Activated naive CD8-positive, alpha-beta T cell (primary cell): ENCODE measurements at regions not wholly inside any gene's neighbourhood (a gene's known extent, or its start where the extent isn't known, plus 50 kb on each side); places are given as distances from the start of the nearest gene placed in this dataset.
"Not testable (repeated sequence)": the region's sequence is repeated elsewhere in the genome, so short reads cannot be mapped to it uniquely, and the experiment has no call there.

ENCODE experiments used
- H3K27ac Mint-ChIP-seq: one replicate; pipeline ENCODE4 v1.8.0; 2021; ENCODE audit warnings: mixed read lengths
- H3K27me3 Mint-ChIP-seq: one replicate; pipeline ENCODE4 v1.8.0; 2021; ENCODE audit warnings: mixed read lengths
- H3K36me3 Mint-ChIP-seq: one replicate; pipeline ENCODE4 v1.8.0; 2021; ENCODE audit warnings: mixed read lengths
- H3K4me1 Mint-ChIP-seq: one replicate; pipeline ENCODE4 v1.8.0; 2021; ENCODE audit warnings: low read depth, mixed read lengths
- H3K4me3 Mint-ChIP-seq: one replicate; pipeline ENCODE4 v1.8.0; 2021; ENCODE audit warnings: mild to moderate bottlenecking, mixed read lengths
- H3K9me3 Mint-ChIP-seq: one replicate; pipeline ENCODE4 v1.8.0; 2021; ENCODE audit warnings: low read depth, mixed read lengths

- Mint-ChIP-seq H3K9me3 (no peaks in the 10 kb centered on the region), H3K36me3 (no peaks in the 10 kb centered on the region), H3K4me3 (no peak overlapping the region), H3K4me1 (no peaks in the 10 kb centered on the region), H3K27me3 (peaks cover 12% of the 10 kb centered on the region), H3K27ac (no peak overlapping the region)
These were observed 119.6 kb downstream of the TFAP2C start for GRCh38 chr20:56748476-56749377.

- Mint-ChIP-seq H3K4me1 (no peaks in the 10 kb centered on the region), H3K27ac (no peak overlapping the region)
These were observed 121.3 kb downstream of the TFAP2C start for GRCh38 chr20:56750430-56750829.

GRCh38 chr20:56752274-56752673, 123.2 kb downstream of the TFAP2C start:
- H3K27me3 Mint-ChIP-seq: peaks cover 12% of the 10 kb centered on the region
- H3K4me3 Mint-ChIP-seq: no peak overlapping the region
- no peaks in the 10 kb centered on the region for H3K4me1 Mint-ChIP-seq
- H3K9me3 Mint-ChIP-seq: no peaks in the 10 kb centered on the region
- no peaks in the 10 kb centered on the region for H3K36me3 Mint-ChIP-seq
- no peak overlapping the region for H3K27ac Mint-ChIP-seq

More at GRCh38 chr20:56750430-56750829, 121.3 kb downstream of the TFAP2C start:
- no peaks in the 10 kb centered on the region for H3K36me3 Mint-ChIP-seq
- H3K27me3 Mint-ChIP-seq: peaks cover 12% of the 10 kb centered on the region
- no peaks in the 10 kb centered on the region for H3K9me3 Mint-ChIP-seq
- no peak overlapping the region for H3K4me3 Mint-ChIP-seq

GRCh38 chr20:56755201-56755600, 126.1 kb downstream of the TFAP2C start:
- no peak overlapping the region for H3K27ac Mint-ChIP-seq
- H3K9me3 Mint-ChIP-seq: no peaks in the 10 kb centered on the region
- peaks cover 2% of the 10 kb centered on the region for H3K27me3 Mint-ChIP-seq
- no peaks in the 10 kb centered on the region for H3K36me3 Mint-ChIP-seq
- no peaks in the 10 kb centered on the region for H3K4me1 Mint-ChIP-seq
- no peak overlapping the region for H3K4me3 Mint-ChIP-seq

GRCh38 chr20:56756658-56757057, 127.6 kb downstream of the TFAP2C start:
- not testable (repeated sequence) for H3K4me3 Mint-ChIP-seq, H3K9me3 Mint-ChIP-seq, H3K27ac Mint-ChIP-seq, H3K36me3 Mint-ChIP-seq, H3K27me3 Mint-ChIP-seq, H3K4me1 Mint-ChIP-seq

GRCh38 chr20:56758706-56759105, 129.6 kb downstream of the TFAP2C start:
- no peak overlapping the region for H3K27ac Mint-ChIP-seq
- H3K4me1 Mint-ChIP-seq: no peaks in the 10 kb centered on the region
- H3K9me3 Mint-ChIP-seq: no peaks in the 10 kb centered on the region
- no peaks in the 10 kb centered on the region for H3K36me3 Mint-ChIP-seq
- no peaks in the 10 kb centered on the region for H3K27me3 Mint-ChIP-seq
- no peak overlapping the region for H3K4me3 Mint-ChIP-seq

GRCh38 chr20:56759741-56760278, 130.7 kb downstream of the TFAP2C start:
- Mint-ChIP-seq H3K27ac (no peak overlapping the region), H3K4me1 (no peaks in the 10 kb centered on the region), H3K4me3 (no peak overlapping the region), H3K36me3 (no peaks in the 10 kb centered on the region), H3K27me3 (no peaks in the 10 kb centered on the region), H3K9me3 (no peaks in the 10 kb centered on the region)

- Mint-ChIP-seq H3K36me3 (no peaks in the 10 kb centered on the region), H3K4me3 (no peak overlapping the region), H3K27me3 (no peaks in the 10 kb centered on the region), H3K27ac (no peak overlapping the region), H3K4me1 (no peaks in the 10 kb centered on the region), H3K9me3 (no peaks in the 10 kb centered on the region)
These were observed 131.5 kb downstream of the TFAP2C start for GRCh38 chr20:56760610-56761009.

- H3K27ac Mint-ChIP-seq: no peak overlapping the region
- no peaks in the 10 kb centered on the region for H3K27me3 Mint-ChIP-seq
- no peaks in the 10 kb centered on the region for H3K9me3 Mint-ChIP-seq
- no peaks in the 10 kb centered on the region for H3K36me3 Mint-ChIP-seq
- no peaks in the 10 kb centered on the region for H3K4me1 Mint-ChIP-seq
- H3K4me3 Mint-ChIP-seq: no peak overlapping the region
These were observed 132.3 kb downstream of the TFAP2C start for GRCh38 chr20:56761393-56761792.

- Mint-ChIP-seq H3K27me3 (no peaks in the 10 kb centered on the region), H3K27ac (no peak overlapping the region), H3K9me3 (no peaks in the 10 kb centered on the region), H3K4me3 (no peak overlapping the region), H3K36me3 (no peaks in the 10 kb centered on the region), H3K4me1 (no peaks in the 10 kb centered on the region)
These were observed 133.3 kb downstream of the TFAP2C start for GRCh38 chr20:56762401-56762800.

GRCh38 chr20:56762829-56763228, 133.7 kb downstream of the TFAP2C start:
- no peaks in the 10 kb centered on the region for H3K36me3 Mint-ChIP-seq
- no peaks in the 10 kb centered on the region for H3K9me3 Mint-ChIP-seq

GRCh38 chr20:56764671-56765070, 135.6 kb downstream of the TFAP2C start:
- H3K27ac Mint-ChIP-seq: no peak overlapping the region
- H3K4me3 Mint-ChIP-seq: no peak overlapping the region
- H3K36me3 Mint-ChIP-seq: no peaks in the 10 kb centered on the region
- H3K27me3 Mint-ChIP-seq: no peaks in the 10 kb centered on the region
- no peaks in the 10 kb centered on the region for H3K4me1 Mint-ChIP-seq
- no peaks in the 10 kb centered on the region for H3K9me3 Mint-ChIP-seq

More at GRCh38 chr20:56762829-56763228, 133.7 kb downstream of the TFAP2C start:
- Mint-ChIP-seq H3K4me1 (no peaks in the 10 kb centered on the region), H3K4me3 (no peak overlapping the region), H3K27ac (no peak overlapping the region), H3K27me3 (no peaks in the 10 kb centered on the region)

GRCh38 chr20:56765172-56766073, 136.3 kb downstream of the TFAP2C start:
- no peak overlapping the region for H3K27ac Mint-ChIP-seq

GRCh38 chr20:56766528-56766927, 137.4 kb downstream of the TFAP2C start:
- no peaks in the 10 kb centered on the region for H3K4me1 Mint-ChIP-seq
- no peak overlapping the region for H3K27ac Mint-ChIP-seq
- H3K4me3 Mint-ChIP-seq: no peak overlapping the region
- H3K9me3 Mint-ChIP-seq: no peaks in the 10 kb centered on the region
- H3K27me3 Mint-ChIP-seq: no peaks in the 10 kb centered on the region
- H3K36me3 Mint-ChIP-seq: no peaks in the 10 kb centered on the region

More at GRCh38 chr20:56765172-56766073, 136.3 kb downstream of the TFAP2C start:
- H3K36me3 Mint-ChIP-seq: no peaks in the 10 kb centered on the region
- no peaks in the 10 kb centered on the region for H3K4me1 Mint-ChIP-seq
- no peak overlapping the region for H3K4me3 Mint-ChIP-seq
- no peaks in the 10 kb centered on the region for H3K9me3 Mint-ChIP-seq
- no peaks in the 10 kb centered on the region for H3K27me3 Mint-ChIP-seq
